ENCODE measurements at regions not wholly inside any gene's neighbourhood (a gene's known extent, or its start where the extent isn't known, plus 50 kb on each side); places are given as distances from the start of the nearest gene placed in this dataset.

DNA sequence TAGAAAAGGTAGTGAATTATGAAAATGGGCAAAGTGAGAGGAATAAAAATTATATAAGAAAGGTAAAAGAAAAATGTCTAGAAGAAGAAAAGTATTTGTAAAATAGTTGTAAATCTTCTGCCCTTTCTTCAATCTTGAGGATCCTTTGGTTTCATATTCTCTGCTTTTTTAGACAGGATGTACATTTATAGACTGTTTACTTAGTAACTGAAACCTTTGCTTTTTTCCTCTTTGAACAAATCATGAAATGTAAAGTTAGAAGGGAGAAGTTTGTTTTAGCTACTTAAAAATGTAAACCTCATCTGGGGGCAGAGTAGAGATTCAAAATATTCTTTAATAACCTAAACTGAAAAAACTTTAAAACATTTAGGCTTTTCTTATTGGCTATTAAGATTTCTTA lies 150.4 kb upstream of the ITGA4 start:
- TF ChIP-seq ZNF564 (CRISPR knock-in tag; IDR thresholded peaks at IDR 0.05) (no peak), ZNF781 (CRISPR knock-in tag; IDR thresholded peaks at IDR 0.05; ENCODE audit: borderline replicate concordance, not compliant biosample characterization) (no peak), PRPF4 (IDR thresholded peaks at IDR 0.05; ENCODE audit: low read depth, low read length, poor library complexity, severe bottlenecking) (no peak), NCOA2 (CRISPR knock-in tag; IDR thresholded peaks at IDR 0.05) (no peak), POLR2A (IDR thresholded peaks at IDR 0.05; ENCODE audit: insufficient read depth in 1 of 2, low read depth in 2 of 2, low read length in 2 of 2) (no peak)
- TF ChIP-seq, protein P1, sequence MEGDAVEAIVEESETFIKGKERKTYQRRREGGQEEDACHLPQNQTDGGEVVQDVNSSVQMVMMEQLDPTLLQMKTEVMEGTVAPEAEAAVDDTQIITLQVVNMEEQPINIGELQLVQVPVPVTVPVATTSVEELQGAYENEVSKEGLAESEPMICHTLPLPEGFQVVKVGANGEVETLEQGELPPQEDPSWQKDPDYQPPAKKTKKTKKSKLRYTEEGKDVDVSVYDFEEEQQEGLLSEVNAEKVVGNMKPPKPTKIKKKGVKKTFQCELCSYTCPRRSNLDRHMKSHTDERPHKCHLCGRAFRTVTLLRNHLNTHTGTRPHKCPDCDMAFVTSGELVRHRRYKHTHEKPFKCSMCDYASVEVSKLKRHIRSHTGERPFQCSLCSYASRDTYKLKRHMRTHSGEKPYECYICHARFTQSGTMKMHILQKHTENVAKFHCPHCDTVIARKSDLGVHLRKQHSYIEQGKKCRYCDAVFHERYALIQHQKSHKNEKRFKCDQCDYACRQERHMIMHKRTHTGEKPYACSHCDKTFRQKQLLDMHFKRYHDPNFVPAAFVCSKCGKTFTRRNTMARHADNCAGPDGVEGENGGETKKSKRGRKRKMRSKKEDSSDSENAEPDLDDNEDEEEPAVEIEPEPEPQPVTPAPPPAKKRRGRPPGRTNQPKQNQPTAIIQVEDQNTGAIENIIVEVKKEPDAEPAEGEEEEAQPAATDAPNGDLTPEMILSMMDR (CRISPR knock-in tag; IDR thresholded peaks at IDR 0.05) = no peak

All from HepG2 (cell line).